LNCaP clone FGC (cell line): ENCODE measurements at regions not wholly inside any gene's neighbourhood (a gene's known extent, or its start where the extent isn't known, plus 50 kb on each side); places are given as distances from the start of the nearest gene placed in this dataset.

Experiments used
- DNase-seq: peaks from one replicate; pipeline ENCODE4 v3.0.0-alpha.2; 2011; ENCODE audit warnings: low read depth
- H3K4me3 ChIP-seq: 2 replicates; pipeline ENCODE4 v1.5.1; 2011; ENCODE audit warnings: mild to moderate bottlenecking, low read depth, low read length, control low read depth
- TF ChIP-seq, protein P1 (sequence below): IDR thresholded peaks from 2 replicates; pipeline ENCODE4 v1.5.1; 2012; ENCODE audit warnings: mild to moderate bottlenecking; ENCODE audit not compliant: control insufficient read depth, insufficient read depth; ENCODE audit errors: extremely low read depth

DNA sequence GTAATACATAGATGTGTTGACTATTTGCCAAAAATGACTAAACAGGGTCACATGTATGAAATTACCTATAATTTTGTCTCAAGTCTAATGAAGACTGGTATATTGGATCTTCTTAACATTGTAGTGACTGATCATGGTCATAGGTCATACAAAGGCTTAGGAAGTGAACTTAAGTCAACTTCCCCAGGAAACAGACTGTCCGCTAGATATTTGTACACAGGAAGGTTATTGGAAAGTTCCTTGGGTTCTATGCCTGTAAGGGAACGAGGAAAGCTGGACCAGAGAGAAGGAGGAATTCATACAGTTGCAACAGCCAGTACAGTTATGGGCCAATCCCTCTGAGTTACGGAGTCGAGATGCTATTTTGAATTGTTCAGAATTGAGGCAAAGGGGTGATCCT lies 462.0 kb upstream of the THRB start:
- TF ChIP-seq, protein P1, sequence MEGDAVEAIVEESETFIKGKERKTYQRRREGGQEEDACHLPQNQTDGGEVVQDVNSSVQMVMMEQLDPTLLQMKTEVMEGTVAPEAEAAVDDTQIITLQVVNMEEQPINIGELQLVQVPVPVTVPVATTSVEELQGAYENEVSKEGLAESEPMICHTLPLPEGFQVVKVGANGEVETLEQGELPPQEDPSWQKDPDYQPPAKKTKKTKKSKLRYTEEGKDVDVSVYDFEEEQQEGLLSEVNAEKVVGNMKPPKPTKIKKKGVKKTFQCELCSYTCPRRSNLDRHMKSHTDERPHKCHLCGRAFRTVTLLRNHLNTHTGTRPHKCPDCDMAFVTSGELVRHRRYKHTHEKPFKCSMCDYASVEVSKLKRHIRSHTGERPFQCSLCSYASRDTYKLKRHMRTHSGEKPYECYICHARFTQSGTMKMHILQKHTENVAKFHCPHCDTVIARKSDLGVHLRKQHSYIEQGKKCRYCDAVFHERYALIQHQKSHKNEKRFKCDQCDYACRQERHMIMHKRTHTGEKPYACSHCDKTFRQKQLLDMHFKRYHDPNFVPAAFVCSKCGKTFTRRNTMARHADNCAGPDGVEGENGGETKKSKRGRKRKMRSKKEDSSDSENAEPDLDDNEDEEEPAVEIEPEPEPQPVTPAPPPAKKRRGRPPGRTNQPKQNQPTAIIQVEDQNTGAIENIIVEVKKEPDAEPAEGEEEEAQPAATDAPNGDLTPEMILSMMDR, result no peak
- H3K4me3 ChIP-seq, result no peak overlapping the region
- DNase-seq, result no peak

DNA sequence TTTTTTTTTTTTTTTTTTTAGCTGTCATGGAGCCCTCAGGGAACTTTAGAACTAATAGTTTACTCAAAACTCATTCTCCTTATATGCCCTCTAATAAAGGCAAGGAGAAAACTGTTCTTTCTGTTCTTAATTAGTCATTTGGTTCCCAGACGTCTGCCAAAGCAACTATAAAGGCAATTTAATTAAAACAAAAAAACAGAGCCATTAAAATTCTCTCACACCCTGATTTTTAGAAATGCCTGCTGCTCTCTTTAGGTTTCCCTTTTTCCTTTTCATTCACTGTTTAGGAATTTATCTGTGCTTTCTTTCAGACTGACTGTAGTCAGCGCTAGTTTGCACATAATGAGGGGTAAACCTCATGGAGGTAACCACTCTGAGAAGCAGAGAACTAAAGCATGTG lies 463.6 kb upstream of the THRB start:
- no peak for DNase-seq
- H3K4me3 ChIP-seq, result no peak overlapping the region
- TF ChIP-seq, protein P1, result no peak

DNA sequence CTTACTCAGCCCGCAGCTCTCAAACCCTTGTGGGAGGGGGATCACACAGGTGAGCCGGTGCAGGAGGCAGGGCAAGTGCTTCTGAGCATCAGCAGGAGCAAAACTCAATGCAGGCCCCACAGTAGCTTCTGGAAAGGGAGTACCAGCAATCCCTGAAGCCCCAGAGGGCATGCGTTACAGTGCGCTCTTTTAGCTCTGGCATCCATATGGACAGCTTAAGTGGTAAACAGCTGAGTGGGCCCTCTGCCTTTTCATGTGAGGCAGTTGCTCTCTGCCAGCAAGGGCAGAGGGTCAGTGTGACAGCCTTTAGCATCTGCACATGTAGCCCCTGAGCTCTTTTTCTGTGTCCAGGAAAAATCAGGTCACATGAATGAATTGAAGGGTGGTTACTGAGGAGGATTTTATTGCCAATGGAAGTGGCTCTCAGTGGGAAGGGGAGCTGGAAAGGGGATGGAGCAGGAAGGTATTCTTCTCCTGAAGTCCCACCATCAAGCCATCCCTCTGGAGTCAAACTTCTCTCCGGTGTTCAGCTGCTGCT lies 464.3 kb upstream of the THRB start:
- TF ChIP-seq, protein P1, result no peak
- no peak for DNase-seq
- H3K4me3 ChIP-seq, result no peak overlapping the region

DNA sequence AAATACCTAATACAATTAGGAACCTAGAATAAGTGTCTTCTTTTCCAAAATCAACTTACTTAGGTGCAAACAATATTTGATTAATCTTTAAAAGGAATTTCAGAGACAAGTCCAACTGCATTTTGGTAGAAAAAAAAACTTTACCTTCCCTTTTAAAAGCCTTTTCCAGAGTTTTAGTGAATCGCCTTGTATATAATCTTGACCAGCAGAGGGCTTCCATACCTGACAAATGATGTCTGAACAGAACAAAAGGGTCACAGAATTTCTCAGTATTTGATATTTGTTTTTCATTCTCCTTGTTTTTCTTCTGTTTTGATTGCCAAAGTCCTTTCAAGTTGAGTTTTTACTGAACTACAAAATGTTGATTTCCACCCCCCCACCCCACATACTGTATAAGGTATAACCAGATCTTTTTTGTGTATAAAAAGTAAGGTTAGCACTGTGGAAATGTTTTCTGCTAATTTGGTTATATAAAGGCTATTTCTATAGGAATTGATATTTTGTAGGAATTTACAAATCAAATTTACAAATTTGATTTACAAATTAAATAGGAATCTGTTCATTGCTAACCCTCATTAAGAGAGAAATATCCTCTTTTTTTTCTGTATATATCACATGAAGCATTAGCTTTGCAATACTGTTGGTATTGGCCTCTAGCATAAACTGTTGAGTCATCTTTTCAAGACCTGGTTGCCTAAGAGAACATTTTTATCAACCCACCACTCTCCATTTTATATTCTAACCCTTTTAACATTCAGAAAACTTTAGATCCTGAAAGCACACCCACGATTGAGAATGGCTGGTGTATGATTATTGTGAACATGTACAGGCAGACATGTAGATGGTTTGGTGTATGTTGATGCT lies 464.1 kb upstream of the RARB start:
- no peak for DNase-seq
- TF ChIP-seq, protein P1, result peak; percentile 66
- H3K4me3 ChIP-seq, result no peak overlapping the region

DNA sequence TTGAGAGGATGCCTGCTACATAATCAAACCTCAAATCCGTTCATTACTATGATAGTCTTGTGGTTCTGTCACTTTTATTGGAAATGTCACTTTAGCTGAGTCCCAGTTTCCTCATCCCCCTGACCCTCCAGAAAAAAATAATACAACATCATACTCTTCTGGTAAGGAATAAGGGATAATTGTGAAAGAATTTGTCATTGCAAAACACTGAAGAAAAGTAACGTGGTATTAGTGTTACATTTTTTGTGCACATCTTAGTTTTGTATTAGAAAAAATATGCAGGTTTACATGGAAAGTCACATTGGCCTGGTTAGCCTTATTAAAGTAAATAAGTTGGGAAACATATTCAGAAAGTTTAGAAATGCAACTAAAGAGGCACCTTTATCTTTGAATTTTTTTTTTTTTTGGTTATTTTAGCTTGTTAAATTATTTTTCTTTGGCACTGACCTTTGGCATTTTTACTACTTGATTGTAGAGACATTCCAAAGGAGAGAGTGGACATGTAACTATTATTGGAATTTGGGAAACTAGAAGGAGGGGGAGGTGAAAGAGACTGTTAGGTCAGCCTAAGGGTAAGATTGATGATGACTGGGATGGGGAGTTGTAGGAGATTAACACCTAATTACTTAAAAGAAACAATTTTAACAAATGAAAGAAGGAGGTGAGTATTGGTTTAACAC lies 462.2 kb upstream of the RARB start:
- TF ChIP-seq, protein P1, result no peak
- no peak overlapping the region for H3K4me3 ChIP-seq

DNA sequence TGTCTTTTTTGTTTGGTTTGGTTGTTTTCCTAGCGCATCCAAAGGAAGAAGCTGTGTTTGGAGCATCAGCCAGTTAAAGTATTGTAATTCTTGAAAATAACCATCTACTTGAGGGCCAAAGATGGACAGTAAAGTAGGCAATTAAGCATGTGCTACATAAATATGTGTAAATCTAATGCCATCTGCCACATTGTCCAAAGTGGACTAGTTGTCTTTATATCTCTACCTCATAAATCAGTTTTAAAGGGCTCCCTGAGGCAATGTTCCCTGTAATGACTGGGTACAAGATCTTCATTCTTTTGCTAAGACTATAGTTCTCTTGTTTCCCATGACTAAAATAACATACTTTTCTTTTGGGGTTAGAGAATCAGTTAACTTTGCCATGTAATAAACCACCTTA lies 460.0 kb upstream of the RARB start:
- no peak for DNase-seq
- TF ChIP-seq, protein P1, result no peak
- H3K4me3 ChIP-seq, result no peak overlapping the region

More for the DNA sequence above, 462.2 kb upstream of the RARB start:
- no peak for DNase-seq
